ENCODE measurements at regions not wholly inside any gene's neighbourhood (a gene's known extent, or its start where the extent isn't known, plus 50 kb on each side); places are given as distances from the start of the nearest gene placed in this dataset.
A peak's percentile ranks its signal among the peaks of the same experiment; 100 is the strongest.
"Not testable (repeated sequence)": the region's sequence is repeated elsewhere in the genome, so short reads cannot be mapped to it uniquely, and the experiment has no call there.

GRCh38 chr4:133324491-133324890, 175.4 kb downstream of the PCDH10 start:
- H3K4me1 ChIP-seq (replicated peaks in 1 of 2): no peaks in the 10 kb centered on the region
- ATAC-seq (replicated peaks in 6 of 8): no peak
- H3K4me3 ChIP-seq: no peak overlapping the region
- no peak overlapping the region for H3K27ac ChIP-seq
- WGBS, 10 experiments: 0 to 100% (median 71%) methylated on average over 1 of the region's 1 CpG; no CpG with 5 or more reads in 1 of the 10 experiments
- in situ Hi-C loops (cut with MboI; ENCODE audit: low pct_unique_long_range_greater_than_20kb in 2 of 9, low sequenced_read_pairs in 9 of 9, unreplicated experiment in 9 of 9): no loop called here

GRCh38 chr4:133323670-133324069, 174.6 kb downstream of the PCDH10 start:
- H3K4me1 ChIP-seq (replicated peaks in 1 of 2): no peaks in the 10 kb centered on the region
- in situ Hi-C loops (cut with MboI; ENCODE audit: low pct_unique_long_range_greater_than_20kb in 2 of 9, low sequenced_read_pairs in 9 of 9, unreplicated experiment in 9 of 9): no loop called here
- H3K27ac ChIP-seq: no peak overlapping the region
- ATAC-seq (replicated peaks in 6 of 8): peak in 1 of 8 experiments; percentile 20
- H3K4me3 ChIP-seq: no peak overlapping the region
- WGBS, 10 experiments: 4 to 94% (median 75%) methylated on average over 2 to 3 of the region's 3 CpGs; no CpG with 5 or more reads in 1 of the 10 experiments

GRCh38 chr4:133320576-133321170, 171.6 kb downstream of the PCDH10 start:
- in situ Hi-C loops (cut with MboI; ENCODE audit: low pct_unique_long_range_greater_than_20kb in 2 of 9, low sequenced_read_pairs in 9 of 9, unreplicated experiment in 9 of 9): no loop called here
- ATAC-seq (replicated peaks in 6 of 8): peak; percentile 45 to 77 (median 54)
- Histone ChIP-seq H3K4me1 (replicated peaks in 1 of 2) (peaks cover 0 to 5% of the 10 kb centered on the region in 2 donors), H3K4me3 (no peak overlapping the region), H3K27ac (no peak overlapping the region)
- WGBS, 10 experiments: 0 to 29% (median 0%) methylated on average over 1 to 2 of the region's 2 CpGs; no CpG with 5 or more reads in 3 of the 10 experiments

GRCh38 chr4:133316909-133317308, 167.8 kb downstream of the PCDH10 start:
- Histone ChIP-seq H3K27ac (no peak overlapping the region), H3K4me1 (replicated peaks in 1 of 2) (peaks cover 0 to 5% of the 10 kb centered on the region in 2 donors), H3K4me3 (no peak overlapping the region)
- WGBS, 10 experiments: 3 to 72% (median 22%) methylated on average over 3 to 5 of the region's 5 CpGs; no CpG with 5 or more reads in 2 of the 10 experiments
- in situ Hi-C loops (cut with MboI; ENCODE audit: low pct_unique_long_range_greater_than_20kb in 2 of 9, low sequenced_read_pairs in 9 of 9, unreplicated experiment in 9 of 9): no loop called here
- ATAC-seq (replicated peaks in 6 of 8): peak in 6 of 8 experiments; percentile 36 to 84 (median 74)

DNA sequence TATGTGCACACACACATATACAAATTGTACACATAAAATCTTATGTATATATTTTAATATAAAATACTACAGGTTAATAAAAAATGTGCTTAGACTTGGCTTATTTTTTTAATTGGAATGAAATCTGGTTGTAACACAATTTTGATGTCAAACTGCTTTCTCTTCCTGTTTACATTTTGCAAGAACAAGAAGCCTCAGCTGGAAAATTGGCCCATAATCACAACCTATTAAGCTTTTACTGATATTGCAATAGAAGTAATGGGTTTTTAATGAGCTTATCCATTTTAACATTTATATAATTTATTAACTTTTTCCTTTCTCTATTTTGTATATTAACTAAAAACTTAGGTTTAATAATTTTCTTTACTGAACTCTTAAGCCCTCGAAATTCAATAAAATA, 165.9 kb downstream of the PCDH10 start:
- Histone ChIP-seq H3K27ac (no peak overlapping the region), H3K4me1 (replicated peaks in 1 of 2) (peaks cover 0 to 5% of the 10 kb centered on the region in 2 donors), H3K4me3 (no peak overlapping the region)
- 0 to 100% (median 60%) methylated on average over 1 of the region's 1 CpG; no CpG with 5 or more reads in 1 of the 10 experiments for WGBS, 10 experiments
- in situ Hi-C loops (cut with MboI; ENCODE audit: low pct_unique_long_range_greater_than_20kb in 2 of 9, low sequenced_read_pairs in 9 of 9, unreplicated experiment in 9 of 9): no loop called here
- ATAC-seq (replicated peaks in 6 of 8): no peak

- Histone ChIP-seq H3K27ac (no peak overlapping the region), H3K4me3 (no peak overlapping the region), H3K4me1 (replicated peaks in 1 of 2) (no peaks in the 10 kb centered on the region)
- ATAC-seq (replicated peaks in 6 of 8): peak in 1 of 8 experiments; percentile 18
- 0 to 100% (median 70%) methylated on average over 1 to 3 of the region's 3 CpGs; no CpG with 5 or more reads in 3 of the 10 experiments for WGBS, 10 experiments
- in situ Hi-C loops (cut with MboI; ENCODE audit: low pct_unique_long_range_greater_than_20kb in 2 of 9, low sequenced_read_pairs in 9 of 9, unreplicated experiment in 9 of 9): no loop called here
Observed at GRCh38 chr4:133287396-133287795, 138.3 kb downstream of the PCDH10 start.

DNA sequence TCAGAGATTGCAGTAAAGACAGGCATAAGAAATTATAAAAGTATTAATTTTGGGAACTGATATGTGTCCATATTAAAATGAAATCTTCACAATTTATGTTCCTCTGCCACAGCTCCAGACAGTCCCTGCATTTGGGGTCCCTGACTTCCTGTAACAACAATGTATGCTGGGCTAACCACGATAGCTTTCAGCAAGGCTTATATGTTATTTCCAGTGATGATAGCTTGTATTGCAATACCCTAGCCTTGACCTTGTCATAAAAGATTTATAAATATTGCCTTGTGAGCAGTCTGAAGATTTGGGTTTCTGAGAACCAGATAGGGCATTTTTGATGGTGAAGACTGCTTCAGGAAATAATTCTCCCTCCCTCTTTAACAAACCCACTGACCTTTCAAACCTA, 129.5 kb downstream of the PCDH10 start:
- no peak overlapping the region for H3K27ac ChIP-seq
- ATAC-seq (replicated peaks in 6 of 8): peak in 4 of 8 experiments; percentile 59 to 79 (median 72)
- H3K4me1 ChIP-seq (replicated peaks in 1 of 2): peaks cover 0 to 4% of the 10 kb centered on the region in 2 donors
- WGBS, 10 experiments: 60 to 70% methylated on average over 1 of the region's 1 CpG; no CpG with 5 or more reads in 8 of the 10 experiments
- in situ Hi-C loops (cut with MboI; ENCODE audit: low pct_unique_long_range_greater_than_20kb in 2 of 9, low sequenced_read_pairs in 9 of 9, unreplicated experiment in 9 of 9): no loop called here
- H3K4me3 ChIP-seq: no peak overlapping the region

DNA sequence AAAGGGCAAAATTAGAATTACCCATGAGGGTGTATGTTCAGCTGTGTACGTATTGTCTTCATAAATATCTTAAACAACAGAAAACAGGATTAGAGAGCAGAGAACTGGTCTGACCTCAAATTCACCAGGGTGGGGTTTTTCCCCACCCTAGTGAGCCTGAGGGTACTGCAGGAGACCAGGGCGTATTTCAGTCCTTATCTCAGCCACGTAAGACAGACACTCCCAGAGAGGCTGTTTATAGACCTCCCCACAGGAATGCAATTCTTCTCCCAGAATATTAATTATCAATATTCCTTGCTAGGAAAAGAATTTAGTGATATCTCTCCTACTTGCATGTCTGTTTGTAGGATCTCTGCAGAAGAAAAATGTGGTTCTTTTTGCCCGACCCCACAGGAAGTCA, 128.8 kb downstream of the PCDH10 start:
- 25 to 100% (median 96%) methylated on average over 1 to 4 of the region's 4 CpGs; no CpG with 5 or more reads in 4 of the 10 experiments for WGBS, 10 experiments
- H3K4me3 ChIP-seq; H3K4me1 ChIP-seq (replicated peaks in 1 of 2); in situ Hi-C loops (cut with MboI; ENCODE audit: low pct_unique_long_range_greater_than_20kb in 2 of 9, low sequenced_read_pairs in 9 of 9, unreplicated experiment in 9 of 9); ATAC-seq (replicated peaks in 6 of 8); H3K27ac ChIP-seq: not testable (repeated sequence)

DNA sequence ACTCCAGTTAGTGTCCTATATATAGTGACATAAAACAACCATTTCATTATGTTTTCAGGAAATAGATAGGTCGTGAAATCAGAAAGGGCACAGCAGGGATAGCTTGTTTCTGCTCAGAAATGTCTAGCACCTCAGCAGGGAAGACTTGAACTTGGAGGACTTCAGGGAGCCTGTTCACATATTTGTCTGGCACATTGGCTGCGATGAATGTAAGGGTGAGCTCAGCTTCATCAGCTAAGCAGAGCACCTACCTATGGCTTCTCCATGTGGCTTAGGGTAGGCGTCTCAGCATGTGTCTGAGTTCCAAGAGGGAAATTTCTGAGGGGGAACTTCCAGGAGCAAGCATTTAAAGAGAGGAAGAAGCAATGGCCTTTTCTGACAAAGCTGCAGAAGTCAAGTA, 126.2 kb downstream of the PCDH10 start:
- no peak for ATAC-seq (replicated peaks in 6 of 8)
- 7 to 100% (median 85%) methylated on average over 2 to 3 of the region's 3 CpGs; no CpG with 5 or more reads in 2 of the 10 experiments for WGBS, 10 experiments
- H3K4me1 ChIP-seq (replicated peaks in 1 of 2): peaks cover 0 to 4% of the 10 kb centered on the region in 2 donors
- no peak overlapping the region for H3K4me3 ChIP-seq
- no peak overlapping the region for H3K27ac ChIP-seq
- in situ Hi-C loops (cut with MboI; ENCODE audit: low pct_unique_long_range_greater_than_20kb in 2 of 9, low sequenced_read_pairs in 9 of 9, unreplicated experiment in 9 of 9): no loop called here

DNA sequence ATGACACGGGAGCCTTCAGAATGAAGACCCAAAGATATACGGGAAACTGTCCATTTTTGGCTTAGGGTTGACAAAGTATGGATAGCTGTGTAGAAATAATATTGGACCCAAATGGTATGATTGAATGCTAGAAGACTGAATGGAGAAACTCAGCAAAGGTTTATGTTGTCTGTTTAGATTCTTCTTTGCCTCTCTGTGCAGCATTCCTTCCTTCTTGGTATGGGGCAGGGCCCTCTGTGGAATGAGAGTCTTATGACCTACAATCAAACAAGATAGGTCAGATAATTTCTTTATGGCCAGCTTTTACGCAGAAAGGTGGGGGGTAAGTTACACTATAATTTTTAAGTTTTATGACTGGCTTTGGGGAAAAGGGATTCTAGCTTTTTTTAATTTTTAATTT, 124.3 kb downstream of the PCDH10 start:
- in situ Hi-C loops (cut with MboI; ENCODE audit: low pct_unique_long_range_greater_than_20kb in 2 of 9, low sequenced_read_pairs in 9 of 9, unreplicated experiment in 9 of 9): no loop called here
- ATAC-seq (replicated peaks in 6 of 8): no peak
- Histone ChIP-seq H3K4me1 (replicated peaks in 1 of 2) (no peaks in the 10 kb centered on the region), H3K4me3 (no peak overlapping the region), H3K27ac (no peak overlapping the region)
- WGBS, 10 experiments: 0 to 100% (median 91%) methylated on average over 1 to 3 of the region's 3 CpGs

DNA sequence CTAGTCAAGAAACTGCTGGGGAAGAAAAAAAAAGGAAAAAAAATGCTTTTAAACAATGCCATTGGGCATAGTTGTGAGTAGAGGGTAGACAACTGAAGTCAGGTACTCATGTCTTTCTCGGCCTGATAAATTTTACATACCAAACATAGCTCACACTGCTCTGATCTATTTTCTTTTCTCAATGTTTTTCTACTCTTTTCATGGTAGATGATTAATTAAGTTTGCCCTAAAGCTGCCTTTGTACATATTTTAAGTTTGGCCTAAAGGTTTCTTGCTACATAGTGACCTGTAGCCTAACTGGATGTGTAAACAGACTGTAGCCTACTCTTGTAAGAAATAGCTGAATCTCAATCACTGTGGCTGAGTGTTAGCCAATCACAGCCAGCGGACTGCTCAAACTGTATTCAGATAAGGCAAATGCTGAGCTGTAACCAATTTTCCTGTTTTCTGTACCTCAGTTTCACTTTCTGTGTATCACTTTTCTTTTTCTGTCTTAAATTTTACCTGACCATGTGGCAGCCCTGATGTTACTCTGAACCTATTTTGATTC, 121.0 kb downstream of the PCDH10 start:
- no peak for ATAC-seq (replicated peaks in 6 of 8)
- in situ Hi-C loops (cut with MboI; ENCODE audit: low pct_unique_long_range_greater_than_20kb in 2 of 9, low sequenced_read_pairs in 9 of 9, unreplicated experiment in 9 of 9): no loop called here
- no peaks in the 10 kb centered on the region for H3K4me1 ChIP-seq (replicated peaks in 1 of 2)
- no peak overlapping the region for H3K27ac ChIP-seq
- no peak overlapping the region for H3K4me3 ChIP-seq
- WGBS, 10 experiments: 0 to 100% (median 75%) methylated on average over 1 to 2 of the region's 2 CpGs; no CpG with 5 or more reads in 3 of the 10 experiments

DNA sequence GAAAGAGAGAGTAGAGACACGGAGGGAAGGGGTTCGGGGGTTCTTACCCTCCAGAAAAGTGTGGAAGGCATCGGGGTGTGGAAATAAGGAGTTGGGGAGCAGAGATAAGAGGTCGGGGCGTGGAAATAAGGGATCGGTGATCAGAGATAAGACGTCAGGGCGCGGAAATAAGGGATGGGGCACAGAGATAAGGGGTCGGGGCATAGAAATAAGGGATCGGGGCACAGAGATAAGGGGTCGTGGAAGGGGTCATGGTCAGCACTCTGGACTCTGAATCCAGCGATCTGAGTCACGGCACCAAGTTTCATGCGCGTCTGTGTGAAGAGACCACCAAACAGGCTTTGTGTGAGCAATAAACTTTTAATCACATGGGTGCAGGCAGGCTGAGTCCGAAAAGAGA, 119.1 kb downstream of the PCDH10 start:
- no peaks in the 10 kb centered on the region for H3K4me1 ChIP-seq (replicated peaks in 1 of 2)
- in situ Hi-C loops (cut with MboI; ENCODE audit: low pct_unique_long_range_greater_than_20kb in 2 of 9, low sequenced_read_pairs in 9 of 9, unreplicated experiment in 9 of 9): no loop called here
- ATAC-seq (replicated peaks in 6 of 8): no peak
- WGBS, 10 experiments: 0 to 100% (median 87%) methylated on average over 1 to 16 of the region's 17 CpGs; no CpG with 5 or more reads in 3 of the 10 experiments
- H3K27ac ChIP-seq: no peak overlapping the region
- H3K4me3 ChIP-seq: no peak overlapping the region

DNA sequence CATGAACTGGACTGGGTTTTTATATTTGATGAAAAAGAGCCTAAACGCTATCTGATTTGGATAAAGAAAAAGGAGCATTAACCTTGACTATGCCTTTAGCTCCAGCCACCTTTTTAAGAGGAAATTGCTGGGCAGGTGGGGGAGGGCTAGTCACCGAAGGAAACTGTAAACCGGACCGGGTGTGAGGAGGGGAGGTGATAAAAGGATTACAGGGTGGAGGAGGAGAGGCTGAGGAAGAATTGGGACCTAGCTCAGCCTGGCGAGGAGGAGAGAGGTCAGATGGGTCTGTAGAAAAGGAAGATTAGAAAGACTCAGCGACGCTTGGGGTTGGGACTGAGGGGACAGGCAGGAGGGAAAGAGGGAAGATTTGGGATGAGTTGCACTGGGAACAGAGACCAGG, 118.4 kb downstream of the PCDH10 start:
- H3K27ac ChIP-seq; H3K4me1 ChIP-seq (replicated peaks in 1 of 2); ATAC-seq (replicated peaks in 6 of 8); in situ Hi-C loops (cut with MboI; ENCODE audit: low pct_unique_long_range_greater_than_20kb in 2 of 9, low sequenced_read_pairs in 9 of 9, unreplicated experiment in 9 of 9); H3K4me3 ChIP-seq: not testable (repeated sequence)
- WGBS, 10 experiments: 10 to 100% (median 54%) methylated on average over 1 to 7 of the region's 7 CpGs; no CpG with 5 or more reads in 2 of the 10 experiments

- H3K27ac ChIP-seq; H3K4me1 ChIP-seq (replicated peaks in 1 of 2); ATAC-seq (replicated peaks in 6 of 8); in situ Hi-C loops (cut with MboI; ENCODE audit: low pct_unique_long_range_greater_than_20kb in 2 of 9, low sequenced_read_pairs in 9 of 9, unreplicated experiment in 9 of 9); H3K4me3 ChIP-seq: not testable (repeated sequence)
- WGBS, 10 experiments: 0 to 20% methylated on average over 1 of the region's 11 CpGs; no CpG with 5 or more reads in 8 of the 10 experiments
Observed at GRCh38 chr4:133266966-133267365, 117.9 kb downstream of the PCDH10 start.
